Uterus (tissue), 2 donors: ENCODE measurements at regions not wholly inside any gene's neighbourhood (a gene's known extent, or its start where the extent isn't known, plus 50 kb on each side); places are given as distances from the start of the nearest gene placed in this dataset.

Experiments
- POLR2A ChIP-seq, 2 donors: fragments of 450-650 bp; IDR thresholded peaks; one replicate each; pipeline ENCODE4 v1.6.1; 2016; ENCODE audit warnings: antibody characterized with exemption in 2 of 2, mild to moderate bottlenecking in 1 of 2, moderate library complexity in 1 of 2
- TF ChIP-seq, protein P1 (sequence below), 4 experiments: fragments of 200-600 bp in 2 of 4; fragments of 450-650 bp in 2 of 4; sonication (generic) in 2 of 4; IDR thresholded peaks; one replicate each; pipeline ENCODE4 v1.5.1; 2016 to 2019; ENCODE audit warnings: antibody characterized with exemption in 4 of 4, mild to moderate bottlenecking in 2 of 4, moderate library complexity in 1 of 4

DNA sequence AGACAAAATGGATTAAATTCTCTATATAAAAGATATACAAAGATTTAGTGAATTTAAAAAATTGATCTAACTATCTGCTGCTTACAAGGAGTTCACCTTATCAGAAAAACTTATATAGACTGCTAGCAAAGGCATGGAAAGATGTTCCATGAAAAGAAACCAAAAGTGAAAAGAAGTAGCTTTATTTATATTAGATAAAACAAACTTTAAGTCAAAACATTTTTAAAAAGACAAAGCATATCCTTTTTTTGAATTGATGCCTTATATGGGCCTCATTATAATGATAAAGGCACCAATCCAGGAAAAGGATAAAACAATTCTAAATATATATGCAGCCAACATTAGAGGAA, 334.2 kb downstream of the MEI4 start:
- TF ChIP-seq POLR2A (IDR thresholded peaks at IDR 0.05) = no peak
- TF ChIP-seq, protein P1, sequence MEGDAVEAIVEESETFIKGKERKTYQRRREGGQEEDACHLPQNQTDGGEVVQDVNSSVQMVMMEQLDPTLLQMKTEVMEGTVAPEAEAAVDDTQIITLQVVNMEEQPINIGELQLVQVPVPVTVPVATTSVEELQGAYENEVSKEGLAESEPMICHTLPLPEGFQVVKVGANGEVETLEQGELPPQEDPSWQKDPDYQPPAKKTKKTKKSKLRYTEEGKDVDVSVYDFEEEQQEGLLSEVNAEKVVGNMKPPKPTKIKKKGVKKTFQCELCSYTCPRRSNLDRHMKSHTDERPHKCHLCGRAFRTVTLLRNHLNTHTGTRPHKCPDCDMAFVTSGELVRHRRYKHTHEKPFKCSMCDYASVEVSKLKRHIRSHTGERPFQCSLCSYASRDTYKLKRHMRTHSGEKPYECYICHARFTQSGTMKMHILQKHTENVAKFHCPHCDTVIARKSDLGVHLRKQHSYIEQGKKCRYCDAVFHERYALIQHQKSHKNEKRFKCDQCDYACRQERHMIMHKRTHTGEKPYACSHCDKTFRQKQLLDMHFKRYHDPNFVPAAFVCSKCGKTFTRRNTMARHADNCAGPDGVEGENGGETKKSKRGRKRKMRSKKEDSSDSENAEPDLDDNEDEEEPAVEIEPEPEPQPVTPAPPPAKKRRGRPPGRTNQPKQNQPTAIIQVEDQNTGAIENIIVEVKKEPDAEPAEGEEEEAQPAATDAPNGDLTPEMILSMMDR (IDR thresholded peaks at IDR 0.05) = no peak
